ENCODE measurements at regions not wholly inside any gene's neighbourhood (a gene's known extent, or its start where the extent isn't known, plus 50 kb on each side); places are given as distances from the start of the nearest gene placed in this dataset.

- DNase-seq = no peak
Measured at GRCh38 chr5:2487152-2487763, 264.2 kb downstream of the IRX2 start.

- no peak for DNase-seq
Measured at GRCh38 chr5:2486373-2486772, 265.1 kb downstream of the IRX2 start.

GRCh38 chr5:2482778-2483177 lies 268.7 kb downstream of the IRX2 start:
- DNase-seq = no peak

GRCh38 chr5:2480871-2481270 lies 270.6 kb downstream of the IRX2 start:
- DNase-seq = no peak

GRCh38 chr5:2475902-2476301 lies 275.6 kb downstream of the IRX2 start:
- DNase-seq = no peak

GRCh38 chr5:2472670-2473069 lies 278.8 kb downstream of the IRX2 start:
- no peak for DNase-seq

GRCh38 chr5:2471152-2471879 lies 280.2 kb downstream of the IRX2 start:
- DNase-seq = no peak

GRCh38 chr5:2466966-2467365 lies 284.5 kb downstream of the IRX2 start:
- DNase-seq = no peak

- DNase-seq = no peak
Measured at GRCh38 chr5:2465383-2465782, 286.1 kb downstream of the IRX2 start.

GRCh38 chr5:2464141-2464540 lies 287.3 kb downstream of the IRX2 start:
- no peak for DNase-seq

- no peak for DNase-seq
Measured at GRCh38 chr5:2461701-2462691, 289.5 kb downstream of the IRX2 start.

- no peak for DNase-seq
Measured at GRCh38 chr5:2460098-2460497, 291.4 kb downstream of the IRX2 start.

- DNase-seq = no peak
Measured at GRCh38 chr5:2459251-2459650, 292.2 kb downstream of the IRX2 start.

GRCh38 chr5:2455878-2456277 lies 295.6 kb downstream of the IRX2 start:
- DNase-seq = no peak

- no peak for DNase-seq
Measured at GRCh38 chr5:2454876-2455275, 296.6 kb downstream of the IRX2 start.

GRCh38 chr5:2453781-2454180 lies 297.7 kb downstream of the IRX2 start:
- no peak for DNase-seq

- no peak for DNase-seq
Measured at GRCh38 chr5:2451100-2451499, 300.4 kb downstream of the IRX2 start.

- DNase-seq = no peak
Measured at GRCh38 chr5:2442496-2443354, 308.8 kb downstream of the IRX2 start.

GRCh38 chr5:2441495-2442180 lies 309.8 kb downstream of the IRX2 start:
- DNase-seq = no peak

GRCh38 chr5:2439608-2440007 lies 311.9 kb downstream of the IRX2 start:
- DNase-seq = no peak

GRCh38 chr5:2433086-2433485 lies 318.4 kb downstream of the IRX2 start:
- DNase-seq = no peak

Measured in NCI-H510A (cell line).